ENCODE measurements at regions not wholly inside any gene's neighbourhood (a gene's known extent, or its start where the extent isn't known, plus 50 kb on each side); places are given as distances from the start of the nearest gene placed in this dataset.

- no peak for TF ChIP-seq CTCF (IDR thresholded peaks at IDR 0.05)
- TF ChIP-seq POLR2A (IDR thresholded peaks at IDR 0.05) = no peak
Observed at GRCh38 chr1:221381910-221382623, 359.8 kb downstream of the DUSP10 start.

Measured in thyroid gland (tissue), 4 donors.